Osteocyte (in vitro differentiated cells): ENCODE measurements at regions not wholly inside any gene's neighbourhood (a gene's known extent, or its start where the extent isn't known, plus 50 kb on each side); places are given as distances from the start of the nearest gene placed in this dataset.

Source experiments
- DNase-seq: peaks from one replicate; pipeline ENCODE4 v3.0.0; 2021; ENCODE audit warnings: mixed read lengths; ENCODE audit not compliant: unreplicated experiment; ENCODE audit errors: extremely low spot score
- H3K27ac Mint-ChIP-seq: one replicate; pipeline ENCODE4 v1.8.0; 2021; ENCODE audit warnings: mild to moderate bottlenecking, mixed read lengths; ENCODE audit not compliant: unreplicated experiment
- H3K27me3 Mint-ChIP-seq: one replicate; pipeline ENCODE4 v1.8.0; 2021; ENCODE audit warnings: mixed read lengths; ENCODE audit not compliant: unreplicated experiment
- H3K36me3 Mint-ChIP-seq: one replicate; pipeline ENCODE4 v1.8.0; 2021; ENCODE audit warnings: mixed read lengths; ENCODE audit not compliant: unreplicated experiment
- H3K4me1 Mint-ChIP-seq: one replicate; pipeline ENCODE4 v1.8.0; 2021; ENCODE audit warnings: mixed read lengths; ENCODE audit not compliant: unreplicated experiment
- H3K4me3 Mint-ChIP-seq: one replicate; pipeline ENCODE4 v1.8.0; 2021; ENCODE audit warnings: mild to moderate bottlenecking, moderate library complexity, mixed read lengths; ENCODE audit not compliant: unreplicated experiment
- H3K9me3 Mint-ChIP-seq: one replicate; pipeline ENCODE4 v1.8.0; 2021; ENCODE audit warnings: mixed read lengths; ENCODE audit not compliant: unreplicated experiment
- TF ChIP-seq, protein P1 (sequence below): fragments of 200-600 bp; sonication (generic); IDR thresholded peaks from 2 replicates; pipeline ENCODE4 v1.5.0; 2021; ENCODE audit warnings: antibody characterized with exemption, mild to moderate bottlenecking, moderate library complexity

DNA sequence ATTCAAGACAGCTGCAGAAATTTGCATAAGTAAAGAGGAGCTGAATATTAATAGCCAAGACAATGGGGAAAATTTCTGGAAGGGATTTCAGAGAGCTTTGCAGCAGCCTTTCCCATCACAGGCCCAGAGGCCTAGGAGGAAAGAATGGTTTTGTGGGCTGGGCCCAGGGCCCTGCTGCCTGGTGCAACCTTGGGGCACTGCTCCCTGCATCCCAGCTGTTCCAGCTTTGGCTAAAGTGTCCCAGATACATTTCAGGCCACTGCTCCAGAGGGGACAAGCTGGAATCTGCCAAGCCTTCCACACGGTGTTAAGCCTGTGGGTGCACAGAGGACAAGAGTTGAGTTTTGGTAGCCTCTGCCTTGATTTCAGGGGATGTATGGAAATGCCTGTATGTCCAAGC lies 185.6 kb upstream of the SFRP2 start:
- no peak overlapping the region for H3K27ac Mint-ChIP-seq
- TF ChIP-seq, protein P1, sequence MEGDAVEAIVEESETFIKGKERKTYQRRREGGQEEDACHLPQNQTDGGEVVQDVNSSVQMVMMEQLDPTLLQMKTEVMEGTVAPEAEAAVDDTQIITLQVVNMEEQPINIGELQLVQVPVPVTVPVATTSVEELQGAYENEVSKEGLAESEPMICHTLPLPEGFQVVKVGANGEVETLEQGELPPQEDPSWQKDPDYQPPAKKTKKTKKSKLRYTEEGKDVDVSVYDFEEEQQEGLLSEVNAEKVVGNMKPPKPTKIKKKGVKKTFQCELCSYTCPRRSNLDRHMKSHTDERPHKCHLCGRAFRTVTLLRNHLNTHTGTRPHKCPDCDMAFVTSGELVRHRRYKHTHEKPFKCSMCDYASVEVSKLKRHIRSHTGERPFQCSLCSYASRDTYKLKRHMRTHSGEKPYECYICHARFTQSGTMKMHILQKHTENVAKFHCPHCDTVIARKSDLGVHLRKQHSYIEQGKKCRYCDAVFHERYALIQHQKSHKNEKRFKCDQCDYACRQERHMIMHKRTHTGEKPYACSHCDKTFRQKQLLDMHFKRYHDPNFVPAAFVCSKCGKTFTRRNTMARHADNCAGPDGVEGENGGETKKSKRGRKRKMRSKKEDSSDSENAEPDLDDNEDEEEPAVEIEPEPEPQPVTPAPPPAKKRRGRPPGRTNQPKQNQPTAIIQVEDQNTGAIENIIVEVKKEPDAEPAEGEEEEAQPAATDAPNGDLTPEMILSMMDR, result no peak
- H3K9me3 Mint-ChIP-seq, result peaks cover 25% of the 10 kb centered on the region
- no peaks in the 10 kb centered on the region for H3K27me3 Mint-ChIP-seq
- H3K36me3 Mint-ChIP-seq, result peaks cover 8% of the 10 kb centered on the region
- DNase-seq, result peak; percentile 62
- H3K4me3 Mint-ChIP-seq, result no peak overlapping the region
- H3K4me1 Mint-ChIP-seq, result peaks cover 16% of the 10 kb centered on the region

DNA sequence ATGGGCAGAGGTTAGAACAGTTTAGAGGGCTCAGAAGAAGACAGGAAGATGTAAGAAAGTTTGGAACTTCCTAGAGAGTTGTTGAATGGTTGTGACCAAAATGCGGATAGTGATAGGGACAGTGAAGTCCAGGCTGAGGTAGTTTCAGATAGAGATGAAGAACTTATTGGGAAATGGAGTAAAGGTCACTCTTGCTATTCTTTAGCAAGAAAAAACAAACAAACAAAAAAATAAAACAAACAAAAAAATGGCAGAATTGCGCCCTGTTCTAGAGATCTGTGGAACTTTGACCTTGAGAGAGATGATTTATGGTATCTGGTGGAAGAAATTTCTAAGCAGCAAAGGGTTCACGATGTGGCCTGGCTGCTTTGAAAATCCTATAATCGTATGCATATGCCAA lies 185.1 kb upstream of the SFRP2 start:
- no peak overlapping the region for H3K27ac Mint-ChIP-seq
- H3K27me3 Mint-ChIP-seq, result no peaks in the 10 kb centered on the region
- no peak overlapping the region for H3K4me3 Mint-ChIP-seq
- H3K36me3 Mint-ChIP-seq, result peaks cover 8% of the 10 kb centered on the region
- H3K4me1 Mint-ChIP-seq, result peaks cover 16% of the 10 kb centered on the region
- no peak for DNase-seq
- peaks cover 25% of the 10 kb centered on the region for H3K9me3 Mint-ChIP-seq
- TF ChIP-seq, protein P1, result no peak

DNA sequence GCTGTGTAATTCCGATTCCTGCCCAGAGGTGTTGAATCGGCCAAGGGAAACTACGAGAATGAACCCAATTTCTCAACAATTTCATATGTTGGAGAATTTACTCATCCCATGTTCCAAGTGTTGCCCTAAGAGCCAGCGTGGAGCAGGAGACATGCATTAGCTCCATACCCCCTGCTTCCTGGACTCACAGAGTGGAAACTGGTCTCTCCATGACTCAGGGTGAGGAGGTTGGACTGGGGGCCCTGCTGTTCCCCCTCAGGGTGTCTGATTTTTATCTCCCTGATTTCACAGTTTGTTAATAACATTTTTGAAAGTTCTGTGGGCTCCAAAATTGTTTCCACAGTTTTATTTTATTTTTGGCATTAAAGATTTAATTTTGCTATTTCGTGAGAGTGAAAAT lies 183.0 kb upstream of the SFRP2 start:
- Mint-ChIP-seq H3K4me3 (no peak overlapping the region), H3K4me1 (peaks cover 10% of the 10 kb centered on the region), H3K27ac (no peak overlapping the region), H3K36me3 (peaks cover 8% of the 10 kb centered on the region), H3K27me3 (no peaks in the 10 kb centered on the region), H3K9me3 (peaks cover 25% of the 10 kb centered on the region)
- no peak for DNase-seq
- TF ChIP-seq, protein P1, result no peak

DNA sequence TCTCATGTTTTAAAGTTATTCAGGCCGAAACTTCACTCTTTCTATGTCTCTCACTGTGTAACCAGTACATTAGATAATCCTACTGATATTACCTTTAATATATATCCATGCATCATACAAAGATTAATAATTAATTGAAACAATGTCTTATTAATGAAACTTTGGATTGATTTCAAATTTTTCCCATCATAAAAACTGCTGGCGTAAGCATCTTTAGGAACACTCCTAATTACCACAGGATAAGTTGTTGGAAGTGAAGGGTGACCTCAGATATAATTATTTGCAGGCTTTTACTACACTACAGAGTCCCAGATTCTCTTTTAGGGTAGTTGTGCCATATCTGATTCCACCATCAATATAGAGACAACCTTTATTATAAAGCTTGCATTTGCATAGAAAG lies 181.3 kb upstream of the SFRP2 start:
- H3K9me3 Mint-ChIP-seq, result peaks cover 13% of the 10 kb centered on the region
- no peak for DNase-seq
- peaks cover 5% of the 10 kb centered on the region for H3K36me3 Mint-ChIP-seq
- H3K27me3 Mint-ChIP-seq, result peaks cover 6% of the 10 kb centered on the region
- TF ChIP-seq, protein P1, result no peak
- H3K4me1 Mint-ChIP-seq, result peaks cover 2% of the 10 kb centered on the region
- H3K27ac Mint-ChIP-seq, result no peak overlapping the region
- no peak overlapping the region for H3K4me3 Mint-ChIP-seq

DNA sequence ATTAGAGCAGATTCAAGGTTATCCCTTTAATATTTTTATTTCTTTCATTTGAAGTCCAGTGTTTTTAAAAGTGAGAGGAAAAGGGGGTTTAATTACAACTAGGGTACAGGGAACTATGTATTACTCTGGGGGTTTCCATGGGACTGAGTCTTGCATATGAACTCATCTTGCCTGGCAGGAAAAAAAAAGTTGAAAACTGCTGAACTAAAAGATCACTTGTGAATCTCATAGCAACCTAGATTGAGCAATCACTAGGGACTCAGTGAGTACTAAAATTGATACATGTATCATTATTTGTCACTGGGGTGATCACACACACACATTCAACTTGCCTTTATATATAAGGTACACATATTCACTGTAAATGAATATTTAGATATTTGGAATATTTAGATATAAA lies 180.7 kb upstream of the SFRP2 start:
- H3K4me1 Mint-ChIP-seq, result peaks cover 2% of the 10 kb centered on the region
- peaks cover 5% of the 10 kb centered on the region for H3K36me3 Mint-ChIP-seq
- no peak overlapping the region for H3K4me3 Mint-ChIP-seq
- peaks cover 11% of the 10 kb centered on the region for H3K27me3 Mint-ChIP-seq
- no peak overlapping the region for H3K27ac Mint-ChIP-seq
- DNase-seq, result no peak
- TF ChIP-seq, protein P1, result no peak
- peaks cover 7% of the 10 kb centered on the region for H3K9me3 Mint-ChIP-seq
